Smooth muscle cell (in vitro differentiated cells): ENCODE measurements at regions not wholly inside any gene's neighbourhood (a gene's known extent, or its start where the extent isn't known, plus 50 kb on each side); places are given as distances from the start of the nearest gene placed in this dataset.

Source experiments
- DNase-seq: peaks from one replicate; lab custom pipeline; 2025; ENCODE audit not compliant: unreplicated experiment; lab: John Stamatoyannopoulos, UW
- H2AFZ ChIP-seq: fragments of 200-600 bp; sonication (generic); 2 replicates; pipeline ENCODE4 v1.6.0; 2016; ENCODE audit warnings: antibody characterized with exemption, low read depth, mild to moderate bottlenecking
- H3F3A ChIP-seq: fragments of 200-600 bp; sonication (generic); 2 replicates; pipeline ENCODE4 v1.6.0; 2017; ENCODE audit warnings: antibody characterized with exemption, low read depth
- H3K27ac ChIP-seq: fragments of 200-600 bp; sonication (generic); 2 replicates; pipeline ENCODE4 v1.5.1; 2016; ENCODE audit warnings: low read depth, mild to moderate bottlenecking
- H3K27me3 ChIP-seq: fragments of 200-600 bp; sonication (generic); 2 replicates; pipeline ENCODE4 v1.6.1; 2016; ENCODE audit warnings: low read depth, mild to moderate bottlenecking
- H3K36me3 ChIP-seq: fragments of 200-600 bp; sonication (generic); 2 replicates; pipeline ENCODE4 v1.5.1; 2016; ENCODE audit warnings: low read depth
- H3K4me1 ChIP-seq: fragments of 200-600 bp; sonication (generic); 2 replicates; pipeline ENCODE4 v1.5.1; 2016; ENCODE audit warnings: low read depth
- H3K4me2 ChIP-seq: fragments of 200-600 bp; sonication (generic); 2 replicates; pipeline ENCODE4 v1.6.0; 2016; ENCODE audit warnings: mild to moderate bottlenecking
- H3K4me3 ChIP-seq: fragments of 200-600 bp; sonication (generic); 2 replicates; pipeline ENCODE4 v1.5.1; 2016; ENCODE audit warnings: mild to moderate bottlenecking
- H3K79me2 ChIP-seq: fragments of 200-600 bp; sonication (generic); 2 replicates; pipeline ENCODE4 v1.6.0; 2016; ENCODE audit warnings: low read depth, mild to moderate bottlenecking
- H3K9ac ChIP-seq: fragments of 200-600 bp; sonication (generic); 2 replicates; pipeline ENCODE4 v1.6.0; 2016; ENCODE audit warnings: low read depth
- H3K9me3 ChIP-seq: fragments of 200-600 bp; sonication (generic); replicated peaks from 2 replicates; pipeline ENCODE4 v1.5.1; 2016; ENCODE audit warnings: low read depth
- H4K20me1 ChIP-seq: fragments of 200-600 bp; sonication (generic); 2 replicates; pipeline ENCODE4 v1.6.0; 2016; ENCODE audit warnings: low read depth
- CTCF ChIP-seq: fragments of 200-600 bp; sonication (generic); IDR thresholded peaks from 2 replicates; pipeline ENCODE4 v1.5.1; 2017; ENCODE audit warnings: borderline replicate concordance, mild to moderate bottlenecking, antibody characterized with exemption; ENCODE audit not compliant: insufficient read depth, poor library complexity, severe bottlenecking
- WGBS: methylation state at CpG from one replicate; pipeline ENCODE4 v1.1.7; 2016; ENCODE audit warnings: low lambda C conversion rate; 5-methylcytosine and 5-hydroxymethylcytosine counted together

- Histone ChIP-seq H3K27me3 (no peaks in the 10 kb centered on the region), H4K20me1 (no peaks in the 10 kb centered on the region), H3K4me1 (peaks cover 13% of the 10 kb centered on the region), H3K79me2 (no peaks in the 10 kb centered on the region), H3K4me2 (no peak overlapping the region), H3K4me3 (no peak overlapping the region), H3F3A (peaks cover 3% of the 10 kb centered on the region), H3K9me3 (no peaks in the 10 kb centered on the region), H3K27ac (no peak overlapping the region), H2AFZ (no peak overlapping the region), H3K9ac (no peak overlapping the region), H3K36me3 (no peaks in the 10 kb centered on the region)
- no peak for TF ChIP-seq CTCF
- DNase-seq: no peak
- WGBS: 91% methylated on average over 4 of the region's 4 CpGs
Measured at GRCh38 chr15:27696530-27696929, 402.6 kb downstream of the OCA2 start.

GRCh38 chr15:27695726-27696125 lies 403.4 kb downstream of the OCA2 start:
- Histone ChIP-seq H3K4me3 (no peak overlapping the region), H3K79me2 (no peaks in the 10 kb centered on the region), H3K36me3 (no peaks in the 10 kb centered on the region), H2AFZ (peak overlapping the region; percentile 63), H3F3A (peaks cover 3% of the 10 kb centered on the region), H3K4me2 (no peak overlapping the region), H3K9ac (no peak overlapping the region), H4K20me1 (no peaks in the 10 kb centered on the region), H3K27ac (no peak overlapping the region), H3K9me3 (no peaks in the 10 kb centered on the region), H3K27me3 (no peaks in the 10 kb centered on the region), H3K4me1 (peaks cover 13% of the 10 kb centered on the region)
- TF ChIP-seq CTCF: no peak
- 98% methylated on average over 2 of the region's 2 CpGs for WGBS
- DNase-seq: no peak

- no peaks in the 10 kb centered on the region for H3K36me3 ChIP-seq
- no peak overlapping the region for H3K27ac ChIP-seq
- WGBS: 52% methylated on average over 6 of the region's 6 CpGs
- H3K4me2 ChIP-seq: no peak overlapping the region
- H3K9ac ChIP-seq: no peak overlapping the region
- no peaks in the 10 kb centered on the region for H3K27me3 ChIP-seq
- peaks cover 13% of the 10 kb centered on the region for H3K4me1 ChIP-seq
- no peak overlapping the region for H3K4me3 ChIP-seq
- no peak for TF ChIP-seq CTCF
- H3F3A ChIP-seq: peaks cover 3% of the 10 kb centered on the region
- no peaks in the 10 kb centered on the region for H3K79me2 ChIP-seq
- no peaks in the 10 kb centered on the region for H3K9me3 ChIP-seq
- DNase-seq: no peak
- peak overlapping the region; percentile 63 for H2AFZ ChIP-seq
- no peaks in the 10 kb centered on the region for H4K20me1 ChIP-seq
Measured at GRCh38 chr15:27694506-27695087, 404.5 kb downstream of the OCA2 start.

GRCh38 chr15:27693280-27693679 lies 405.8 kb downstream of the OCA2 start:
- no peak for TF ChIP-seq CTCF
- peaks cover 3% of the 10 kb centered on the region for H3F3A ChIP-seq
- peaks cover 13% of the 10 kb centered on the region for H3K4me1 ChIP-seq
- 98% methylated on average over 2 of the region's 2 CpGs for WGBS
- H2AFZ ChIP-seq: no peak overlapping the region
- H3K4me3 ChIP-seq: no peak overlapping the region
- H3K27me3 ChIP-seq: no peaks in the 10 kb centered on the region
- no peak overlapping the region for H3K27ac ChIP-seq
- H3K9ac ChIP-seq: no peak overlapping the region
- no peaks in the 10 kb centered on the region for H3K9me3 ChIP-seq
- H4K20me1 ChIP-seq: no peaks in the 10 kb centered on the region
- DNase-seq: no peak
- H3K79me2 ChIP-seq: no peaks in the 10 kb centered on the region
- no peaks in the 10 kb centered on the region for H3K36me3 ChIP-seq
- no peak overlapping the region for H3K4me2 ChIP-seq
